Left lung (tissue), 4 donors: ENCODE measurements at regions not wholly inside any gene's neighbourhood (a gene's known extent, or its start where the extent isn't known, plus 50 kb on each side); places are given as distances from the start of the nearest gene placed in this dataset.
A peak's percentile ranks its signal among the peaks of the same experiment; 100 is the strongest.

Experiments used
- ATAC-seq: fragments of 200-7000 bp; cut with Tn5 transposase; one replicate; pipeline ENCODE4 v1.9.1; 2020; ENCODE audit warnings: moderate library complexity
- DNase-seq, 4 donors: peaks; one replicate each; pipeline ENCODE4 v3.0.0-alpha.2; 2013 to 2020
- H3K27ac ChIP-seq, 2 donors: fragments of 200-600 bp; sonication (generic) in 1 of 2; one replicate each; pipeline versions ENCODE4 v1.5.0 to v1.8.0; 2020 to 2021
- H3K27me3 ChIP-seq, 2 donors: fragments of 200-600 bp; sonication (generic) in 1 of 2; one replicate each; pipeline versions ENCODE4 v1.5.0 to v1.8.0; 2020 to 2021
- H3K36me3 ChIP-seq, 2 donors: fragments of 200-600 bp; sonication (generic) in 1 of 2; one replicate each; pipeline versions ENCODE4 v1.5.0 to v1.8.0; 2020 to 2021
- H3K4me1 ChIP-seq, 2 donors: fragments of 200-600 bp; one replicate each; pipeline ENCODE4 v1.8.0; 2021
- H3K4me3 ChIP-seq, 2 donors: fragments of 200-600 bp; sonication (generic) in 1 of 2; one replicate each; pipeline versions ENCODE4 v1.5.0 to v1.8.0; 2020 to 2021; ENCODE audit warnings: mild to moderate bottlenecking in 1 of 2
- H3K9me3 ChIP-seq, 2 donors: fragments of 200-600 bp; sonication (generic) in 1 of 2; one replicate each; pipeline versions ENCODE4 v1.5.0 to v1.8.0; 2020 to 2021
- intact Hi-C, 2 donors: fragments of 100-400 bp; cut with DNase I; formaldehyde crosslinking; loops; one replicate each; pipeline versions ENCODE4 v1.11.2 to v1.14.2; 2022
- TF ChIP-seq, protein P1 (sequence below), 2 donors: fragments of 200-600 bp; sonication (generic) in 1 of 2; IDR thresholded peaks; one replicate each; pipeline versions ENCODE4 v1.5.0 to v1.8.0; 2021; ENCODE audit warnings: antibody characterized with exemption in 2 of 2
- donor health status: DM: no; HTN: yes; CAD: no.
- donor health status: DM: no; HTN: no; CAD: no.

DNA sequence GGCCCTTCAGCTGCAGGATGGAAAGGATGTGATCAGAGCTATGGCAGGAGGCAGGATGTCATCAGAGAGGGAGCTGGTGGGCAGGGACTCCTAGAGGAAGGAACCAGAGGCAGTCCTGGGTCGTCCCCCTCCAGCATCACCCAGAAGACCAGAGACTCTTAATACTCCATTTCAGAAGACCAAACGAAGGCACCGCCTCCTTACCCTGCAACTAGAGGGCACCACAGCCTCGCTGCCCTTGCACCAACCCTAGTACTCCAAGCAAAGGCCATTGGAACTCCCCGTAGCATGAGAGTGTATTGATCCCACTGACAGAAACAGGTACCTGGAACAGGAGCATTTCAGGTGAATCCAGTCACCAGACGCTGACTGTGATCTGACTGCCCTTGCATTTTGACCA lies 598.1 kb downstream of the NPHP4 start:
- peaks cover 0 to 6% of the 10 kb centered on the region in 2 donors for H3K9me3 ChIP-seq
- TF ChIP-seq, protein P1, sequence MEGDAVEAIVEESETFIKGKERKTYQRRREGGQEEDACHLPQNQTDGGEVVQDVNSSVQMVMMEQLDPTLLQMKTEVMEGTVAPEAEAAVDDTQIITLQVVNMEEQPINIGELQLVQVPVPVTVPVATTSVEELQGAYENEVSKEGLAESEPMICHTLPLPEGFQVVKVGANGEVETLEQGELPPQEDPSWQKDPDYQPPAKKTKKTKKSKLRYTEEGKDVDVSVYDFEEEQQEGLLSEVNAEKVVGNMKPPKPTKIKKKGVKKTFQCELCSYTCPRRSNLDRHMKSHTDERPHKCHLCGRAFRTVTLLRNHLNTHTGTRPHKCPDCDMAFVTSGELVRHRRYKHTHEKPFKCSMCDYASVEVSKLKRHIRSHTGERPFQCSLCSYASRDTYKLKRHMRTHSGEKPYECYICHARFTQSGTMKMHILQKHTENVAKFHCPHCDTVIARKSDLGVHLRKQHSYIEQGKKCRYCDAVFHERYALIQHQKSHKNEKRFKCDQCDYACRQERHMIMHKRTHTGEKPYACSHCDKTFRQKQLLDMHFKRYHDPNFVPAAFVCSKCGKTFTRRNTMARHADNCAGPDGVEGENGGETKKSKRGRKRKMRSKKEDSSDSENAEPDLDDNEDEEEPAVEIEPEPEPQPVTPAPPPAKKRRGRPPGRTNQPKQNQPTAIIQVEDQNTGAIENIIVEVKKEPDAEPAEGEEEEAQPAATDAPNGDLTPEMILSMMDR (IDR thresholded peaks at IDR 0.05): no peak
- no peak overlapping the region for H3K4me3 ChIP-seq
- H3K4me1 ChIP-seq: no peaks in the 10 kb centered on the region
- intact Hi-C loops: no loop called here
- ATAC-seq (no peak), DNase-seq (no peak)
- peaks cover 0 to 23% of the 10 kb centered on the region in 2 donors for H3K27me3 ChIP-seq
- H3K36me3 ChIP-seq: no peaks in the 10 kb centered on the region
- H3K27ac ChIP-seq: no peak overlapping the region

DNA sequence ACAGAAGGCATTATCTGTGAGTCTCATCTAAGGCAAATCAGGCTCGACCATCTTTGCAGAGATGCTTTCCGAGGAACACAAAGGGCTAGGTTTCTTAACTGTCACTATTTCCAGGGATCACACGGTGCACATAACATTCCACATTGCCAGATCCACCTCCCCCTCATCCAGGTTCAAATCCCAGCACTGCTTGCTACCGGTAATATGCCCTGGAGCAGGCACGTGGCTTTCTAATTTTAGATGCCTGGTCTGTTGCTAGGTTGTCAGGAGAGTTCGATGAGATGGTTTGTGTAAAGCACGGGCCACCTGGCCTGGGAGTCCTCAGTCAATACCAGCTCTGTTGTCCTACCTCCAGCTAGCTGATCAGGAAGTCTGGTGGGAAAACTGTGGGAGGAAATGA lies 598.6 kb downstream of the NPHP4 start:
- intact Hi-C loops: no loop called here

DNA sequence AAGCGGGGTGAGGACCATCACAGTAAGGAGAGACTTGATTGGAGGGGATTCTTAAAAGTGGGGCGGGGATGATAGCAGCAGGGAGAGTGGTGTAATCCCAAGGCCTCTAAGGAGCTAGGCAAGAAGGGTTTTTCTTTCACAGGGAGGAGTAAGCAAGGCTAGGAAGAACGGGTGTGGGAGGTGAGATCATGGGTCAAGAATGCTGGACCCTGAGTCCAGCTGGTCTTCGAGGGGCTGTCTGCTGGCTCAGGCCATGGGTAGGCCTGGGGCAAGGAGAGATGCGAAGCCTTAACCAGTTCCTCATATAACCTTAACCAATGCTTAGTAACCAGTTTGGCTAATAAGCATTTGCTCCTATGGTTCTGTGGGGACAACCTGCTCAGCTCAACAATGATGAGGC lies 599.1 kb downstream of the NPHP4 start:
- DNase-seq: no peak
- Histone ChIP-seq H3K9me3 (peaks cover 0 to 6% of the 10 kb centered on the region in 2 donors), H3K4me1 (no peaks in the 10 kb centered on the region), H3K4me3 (no peak overlapping the region), H3K27ac (no peak overlapping the region), H3K36me3 (no peaks in the 10 kb centered on the region), H3K27me3 (peaks cover 0 to 31% of the 10 kb centered on the region in 2 donors)
- intact Hi-C loops: no loop called here
- TF ChIP-seq, protein P1 (IDR thresholded peaks at IDR 0.05): no peak
- ATAC-seq: no peak

More for the DNA sequence above, 598.6 kb downstream of the NPHP4 start:
- TF ChIP-seq, protein P1 (IDR thresholded peaks at IDR 0.05): no peak
- Histone ChIP-seq H3K27ac (no peak overlapping the region), H3K4me3 (no peak overlapping the region), H3K9me3 (peaks cover 0 to 6% of the 10 kb centered on the region in 2 donors), H3K4me1 (no peaks in the 10 kb centered on the region), H3K36me3 (no peaks in the 10 kb centered on the region), H3K27me3 (peaks cover 0 to 28% of the 10 kb centered on the region in 2 donors)
- ATAC-seq (no peak), DNase-seq (peak in 1 of 4 donors; percentile 11)

DNA sequence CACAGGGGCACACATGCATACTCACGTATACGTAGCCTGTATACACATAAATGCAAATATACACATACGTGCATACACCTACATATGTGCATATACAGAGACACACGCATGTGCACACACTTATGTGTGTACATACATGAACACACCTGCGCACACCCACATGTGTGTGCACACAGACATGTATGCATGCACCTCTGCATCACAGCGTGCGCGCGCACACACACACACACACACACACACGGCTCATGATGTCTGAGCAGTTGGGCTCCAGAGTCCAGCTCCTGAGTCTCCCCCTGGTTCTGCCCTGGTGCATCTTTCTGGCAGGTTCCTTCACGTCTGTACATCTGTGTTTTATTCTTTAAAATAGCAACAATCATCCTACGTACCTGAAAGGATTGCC lies 600.5 kb downstream of the NPHP4 start:
- TF ChIP-seq, protein P1 (IDR thresholded peaks at IDR 0.05): no peak
- intact Hi-C loops: no loop called here
- ATAC-seq: no peak
- Histone ChIP-seq H3K36me3 (no peaks in the 10 kb centered on the region), H3K27ac (no peak overlapping the region), H3K27me3 (peaks cover 0 to 37% of the 10 kb centered on the region in 2 donors), H3K4me1 (no peaks in the 10 kb centered on the region), H3K9me3 (peaks cover 0 to 6% of the 10 kb centered on the region in 2 donors), H3K4me3 (no peak overlapping the region)
- DNase-seq: no peak

DNA sequence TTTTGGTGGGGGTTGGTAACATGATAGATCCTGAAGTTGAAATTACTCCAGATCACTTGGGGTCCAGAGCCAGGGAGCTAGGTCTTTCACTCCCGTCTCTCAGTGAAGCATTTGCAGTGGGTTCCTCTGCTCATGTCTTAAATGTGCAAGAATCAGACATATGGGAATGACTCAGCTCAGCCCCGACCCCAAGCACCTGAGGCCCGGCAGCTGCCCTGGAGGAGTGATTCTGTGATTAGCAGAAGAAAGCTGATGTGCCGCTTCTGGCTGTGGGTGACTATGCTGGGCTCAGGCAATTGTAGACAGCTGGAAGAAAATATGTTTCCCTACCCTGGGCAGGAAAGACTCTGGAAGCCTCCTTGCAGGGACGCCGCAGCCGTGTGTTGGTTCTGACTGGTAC lies 601.7 kb downstream of the NPHP4 start:
- ATAC-seq (no peak), DNase-seq (no peak)
- H3K36me3 ChIP-seq: no peaks in the 10 kb centered on the region
- H3K4me1 ChIP-seq: no peaks in the 10 kb centered on the region
- H3K4me3 ChIP-seq: no peak overlapping the region
- TF ChIP-seq, protein P1 (IDR thresholded peaks at IDR 0.05): no peak
- H3K27ac ChIP-seq: no peak overlapping the region
- peaks cover 0 to 2% of the 10 kb centered on the region in 2 donors for H3K9me3 ChIP-seq
- intact Hi-C loops: no loop called here
- H3K27me3 ChIP-seq: peaks cover 0 to 47% of the 10 kb centered on the region in 2 donors
